ENCODE measurements at regions not wholly inside any gene's neighbourhood (a gene's known extent, or its start where the extent isn't known, plus 50 kb on each side); places are given as distances from the start of the nearest gene placed in this dataset.

- no peaks in the 10 kb centered on the region for H3K36me3 ChIP-seq (ENCODE audit: control insufficient read depth in 2 of 2, insufficient read depth in 2 of 2, low read length in 1 of 2)
- no peak overlapping the region for H3K9ac ChIP-seq (ENCODE audit: control insufficient read depth, insufficient read depth, low read length)
- no peak overlapping the region for H3K27ac ChIP-seq (ENCODE audit: control insufficient read depth, insufficient read depth)
- no peak for FAIRE-seq
- H3K4me1 ChIP-seq (ENCODE audit: control insufficient read depth, insufficient read depth, low read length), result no peaks in the 10 kb centered on the region
- SMC1A ChIA-PET (ENCODE audit: uncharacterized antibody, unreplicated experiment), result interaction anchor here (1.0 to 2.0 kb wide), 2 partner anchors 13 to 470 kb away, joined by 3 to 7 read pairs; no protein-coding TSS in a partner anchor
- no peaks in the 10 kb centered on the region; a peak in 1 of 4 replicates for H3K27me3 ChIP-seq (replicated peaks in 1 of 2; ENCODE audit: control insufficient read depth in 2 of 2, insufficient read depth in 2 of 2, low read length in 1 of 2)
- 0% methylated on average over 3 of the region's 3 CpGs for WGBS (ENCODE audit: insufficient coverage, insufficient replicate concordance, low lambda C conversion rate, missing lambda C conversion rate)
- no peak overlapping the region for H3K4me3 ChIP-seq
- H3K4me2 ChIP-seq (ENCODE audit: control insufficient read depth, insufficient read depth), result no peak overlapping the region
- H4K20me1 ChIP-seq (ENCODE audit: control insufficient read depth, insufficient read depth), result no peaks in the 10 kb centered on the region
- RAD21 ChIA-PET (ENCODE audit: unreplicated experiment), result interaction anchor here (1.3 kb wide), 1 partner anchor 13 kb away, joined by 4 read pairs; no protein-coding TSS in a partner anchor
- H2AFZ ChIP-seq (ENCODE audit: control insufficient read depth, low read depth, low read length), result no peak overlapping the region
- no peak for ATAC-seq
- POLR2A ChIA-PET, result no interaction called here
- H3K79me2 ChIP-seq (ENCODE audit: control insufficient read depth, insufficient read depth, low read length), result no peaks in the 10 kb centered on the region
- intact Hi-C loops (cut with micrococcal nuclease; ENCODE audit: unreplicated experiment) (loop anchor here (5.0 kb wide), 1 partner anchor 613 kb away; no protein-coding TSS in a partner anchor), in situ Hi-C loops (cut with MboI) (no loop called here)
- no peak for DNase-seq (ENCODE audit: low read depth, low spot score)
- CTCF ChIA-PET, result interaction anchor here (0.9 to 1.1 kb wide), 3 partner anchors 10 to 682 kb away, joined by 3 read pairs; no protein-coding TSS in a partner anchor
- H3K9me3 ChIP-seq (replicated peaks; ENCODE audit: control insufficient read depth, insufficient read depth, low read length), result no peaks in the 10 kb centered on the region
- no TSS peak for BruUV-seq (replicated peaks)
- TF ChIP-seq MXI1 (IDR thresholded peaks at IDR 0.05; ENCODE audit: low read depth, low read length), result no peak
- no peak for TF ChIP-seq IRF3 (IDR thresholded peaks at IDR 0.05)
- no peak for TF ChIP-seq SMAD5 (IDR thresholded peaks at IDR 0.05; ENCODE audit: low read depth)
- TF ChIP-seq ZNF207 (IDR thresholded peaks at IDR 0.05; ENCODE audit: borderline replicate concordance), result no peak
These were observed 279.2 kb downstream of the NSG2 start for GRCh38 chr5:174324680-174325079.

- no peak for FAIRE-seq
- ChIA-PET POLR2A (no interaction called here), RAD21 (ENCODE audit: unreplicated experiment) (no interaction called here)
- no peak for TF ChIP-seq IRF3 (IDR thresholded peaks at IDR 0.05)
- TF ChIP-seq MTA2 (IDR thresholded peaks at IDR 0.05; ENCODE audit: low read depth), result no peak
- no peak for TF ChIP-seq HDGF (IDR thresholded peaks at IDR 0.05)
- no peak for TF ChIP-seq SUZ12 (IDR thresholded peaks at IDR 0.05; ENCODE audit: unreplicated experiment)
- TF ChIP-seq NFYB (IDR thresholded peaks at IDR 0.05; ENCODE audit: insufficient read depth, low read depth, low read length), result no peak
- no peak for TF ChIP-seq ATF2 (IDR thresholded peaks at IDR 0.05; ENCODE audit: low read length)
- TF ChIP-seq SUPT20H (IDR thresholded peaks at IDR 0.05; ENCODE audit: borderline replicate concordance, control insufficient read depth, low read depth, low read length), result no peak
- no peak for TF ChIP-seq BCL3 (IDR thresholded peaks at IDR 0.05; ENCODE audit: borderline replicate concordance, insufficient read depth, low read depth, low read length, poor library complexity, severe bottlenecking)
- TF ChIP-seq POLR2AphosphoS2 (IDR thresholded peaks at IDR 0.05; ENCODE audit: low read depth, low read length), result no peak
These were observed 279.9 kb downstream of the NSG2 start for GRCh38 chr5:174325431-174325830.

More at GRCh38 chr5:174325431-174325830, 279.9 kb downstream of the NSG2 start:
- no peak for ATAC-seq
- no peaks in the 10 kb centered on the region for H4K20me1 ChIP-seq (ENCODE audit: control insufficient read depth, insufficient read depth)
- in situ Hi-C loops (cut with MboI), result no loop called here
- H3K27ac ChIP-seq (ENCODE audit: control insufficient read depth, insufficient read depth), result no peak overlapping the region
- CTCF ChIA-PET, result interaction anchor here (0.7 kb wide), 1 partner anchor 418 kb away, joined by 3 read pairs; no protein-coding TSS in a partner anchor
- no TSS peak for BruUV-seq (replicated peaks)
- H3K36me3 ChIP-seq (ENCODE audit: control insufficient read depth in 2 of 2, insufficient read depth in 2 of 2, low read length in 1 of 2), result no peaks in the 10 kb centered on the region
- H3K9me3 ChIP-seq (replicated peaks; ENCODE audit: control insufficient read depth, insufficient read depth, low read length), result no peaks in the 10 kb centered on the region; the same call in 2 of the 3 replicates
- H3K9ac ChIP-seq (ENCODE audit: control insufficient read depth, insufficient read depth, low read length), result no peak overlapping the region
- H3K4me3 ChIP-seq, result no peak overlapping the region
- intact Hi-C loops (cut with micrococcal nuclease; ENCODE audit: unreplicated experiment), result loop anchor here (5.0 kb wide), 1 partner anchor 612 kb away; no protein-coding TSS in a partner anchor
- SMC1A ChIA-PET (ENCODE audit: uncharacterized antibody, unreplicated experiment), result interaction anchor here (2.0 kb wide), 1 partner anchor 13 kb away, joined by 7 read pairs; no protein-coding TSS in a partner anchor
- no peak for DNase-seq (ENCODE audit: low read depth, low spot score)
- H3K79me2 ChIP-seq (ENCODE audit: control insufficient read depth, insufficient read depth, low read length), result no peaks in the 10 kb centered on the region
- no peaks in the 10 kb centered on the region; a peak in 1 of 4 replicates for H3K27me3 ChIP-seq (replicated peaks in 1 of 2; ENCODE audit: control insufficient read depth in 2 of 2, insufficient read depth in 2 of 2, low read length in 1 of 2)
- WGBS (ENCODE audit: insufficient coverage, insufficient replicate concordance, low lambda C conversion rate, missing lambda C conversion rate), result 59% methylated on average over 7 of the region's 7 CpGs
- H3K4me1 ChIP-seq (ENCODE audit: control insufficient read depth, insufficient read depth, low read length), result no peaks in the 10 kb centered on the region
- no peak overlapping the region for H2AFZ ChIP-seq (ENCODE audit: control insufficient read depth, low read depth, low read length)
- no peak overlapping the region for H3K4me2 ChIP-seq (ENCODE audit: control insufficient read depth, insufficient read depth)

All from GM12878 (cell line).